Colonic mucosa (tissue), 4 donors: ENCODE measurements at regions not wholly inside any gene's neighbourhood (a gene's known extent, or its start where the extent isn't known, plus 50 kb on each side); places are given as distances from the start of the nearest gene placed in this dataset.

Experiments
- DNase-seq: peaks from one replicate; pipeline ENCODE4 v3.0.0-alpha.2; 2020
- H3K27ac ChIP-seq: fragments of 200-600 bp; one replicate; pipeline ENCODE4 v1.8.0; 2021
- H3K27me3 ChIP-seq: fragments of 200-600 bp; one replicate; pipeline ENCODE4 v1.8.0; 2021
- H3K36me3 ChIP-seq: fragments of 200-600 bp; one replicate; pipeline ENCODE4 v1.8.0; 2021
- H3K4me1 ChIP-seq: fragments of 200-600 bp; one replicate; pipeline ENCODE4 v1.8.0; 2021; ENCODE audit warnings: mild to moderate bottlenecking
- H3K4me3 ChIP-seq: fragments of 200-600 bp; one replicate; pipeline ENCODE4 v1.8.0; 2021
- H3K9ac ChIP-seq, 2 donors: one replicate each; pipeline ENCODE4 v1.7.0; 2013; ENCODE audit warnings: control low read depth in 2 of 2, low read depth in 2 of 2, low read length in 2 of 2
- H3K9me3 ChIP-seq: fragments of 200-600 bp; one replicate; pipeline ENCODE4 v1.8.0; 2021
- CTCF ChIP-seq: fragments of 200-600 bp; IDR thresholded peaks from one replicate; pipeline ENCODE4 v1.8.0; 2022; ENCODE audit warnings: antibody characterized with exemption, mild to moderate bottlenecking
- intact Hi-C: fragments of 100-400 bp; cut with DNase I; formaldehyde crosslinking; loops from one replicate; pipeline ENCODE4 v1.14.1; 2022
- donor health status: healthy.
- donor health status: DM: no; HTN: no; CAD: no.
- donor health status: DM: no; HTN: no; CAD: no.

DNA sequence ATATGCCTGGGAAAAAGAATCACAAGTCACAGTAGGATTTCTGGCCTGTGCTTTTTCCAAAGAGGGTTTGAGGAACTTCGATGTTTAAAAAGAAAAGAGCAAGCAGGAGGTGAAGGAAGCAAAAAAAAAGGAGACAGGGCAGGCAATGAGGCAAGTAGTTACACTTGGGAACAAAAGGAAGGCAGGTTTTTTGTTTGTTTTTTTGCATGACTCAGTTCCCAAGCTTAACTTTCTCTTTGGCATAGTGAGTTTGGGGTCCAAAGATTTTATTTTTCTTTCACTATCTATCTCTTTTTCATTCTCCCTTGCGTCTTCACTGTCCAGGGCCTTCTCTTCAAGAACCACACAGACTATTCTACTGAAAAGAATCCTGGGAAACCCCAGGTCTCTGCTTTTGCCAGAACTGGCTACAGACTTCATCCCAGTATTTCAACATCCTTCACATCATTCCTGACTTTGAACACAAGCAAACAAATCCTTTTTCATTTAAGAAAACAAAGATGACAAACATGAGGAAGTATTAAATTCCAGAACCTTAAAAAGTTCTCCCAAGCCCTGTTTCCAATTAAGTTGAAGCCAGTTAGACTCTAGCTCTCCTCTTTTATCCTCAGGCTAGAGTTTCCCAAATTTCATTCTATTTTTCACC is 210.7 kb upstream of the RND3 start:
- intact Hi-C loops, result no loop called here
- Histone ChIP-seq H3K36me3 (no peaks in the 10 kb centered on the region), H3K9ac (no peak overlapping the region), H3K9me3 (no peaks in the 10 kb centered on the region), H3K27ac (no peak overlapping the region), H3K27me3 (no peaks in the 10 kb centered on the region), H3K4me3 (no peak overlapping the region), H3K4me1 (no peaks in the 10 kb centered on the region)
- no peak for DNase-seq
- no peak for TF ChIP-seq CTCF

DNA sequence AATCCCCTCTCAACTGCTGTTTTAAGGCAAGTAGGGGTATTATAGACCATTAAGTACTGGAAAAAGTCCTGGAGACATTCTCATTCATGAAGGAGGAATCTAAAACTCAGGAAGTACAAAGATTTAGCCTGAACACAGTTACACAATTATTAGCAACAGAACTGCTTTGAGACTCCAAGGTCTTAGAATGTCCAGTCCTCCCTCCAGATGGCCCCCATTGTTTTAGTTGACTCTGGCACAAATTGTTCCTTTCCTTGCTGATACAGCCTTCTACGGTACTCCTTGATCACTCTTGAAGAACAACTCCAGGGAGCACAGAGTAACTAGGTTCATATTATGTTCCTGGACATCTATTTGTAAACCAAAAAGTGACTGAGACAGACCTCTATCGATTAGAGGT is 210.1 kb upstream of the RND3 start:
- no peak overlapping the region for H3K4me3 ChIP-seq
- TF ChIP-seq CTCF, result no peak
- H3K36me3 ChIP-seq, result no peaks in the 10 kb centered on the region
- DNase-seq, result no peak
- H3K9ac ChIP-seq, result no peak overlapping the region
- intact Hi-C loops, result no loop called here
- H3K27ac ChIP-seq, result no peak overlapping the region
- no peaks in the 10 kb centered on the region for H3K9me3 ChIP-seq
- H3K4me1 ChIP-seq, result no peaks in the 10 kb centered on the region
- no peaks in the 10 kb centered on the region for H3K27me3 ChIP-seq

- no peaks in the 10 kb centered on the region for H3K9me3 ChIP-seq
- intact Hi-C loops, result no loop called here
- no peak for DNase-seq
- TF ChIP-seq CTCF, result no peak
- no peak overlapping the region for H3K27ac ChIP-seq
- H3K9ac ChIP-seq, result no peak overlapping the region
- H3K27me3 ChIP-seq, result no peaks in the 10 kb centered on the region
- no peak overlapping the region for H3K4me3 ChIP-seq
- no peaks in the 10 kb centered on the region for H3K4me1 ChIP-seq
- no peaks in the 10 kb centered on the region for H3K36me3 ChIP-seq
These were observed 208.1 kb upstream of the RND3 start for GRCh38 chr2:150695451-150696135.

- DNase-seq, result no peak
- intact Hi-C loops, result no loop called here
These were observed 206.1 kb upstream of the RND3 start for GRCh38 chr2:150693556-150693955.

DNA sequence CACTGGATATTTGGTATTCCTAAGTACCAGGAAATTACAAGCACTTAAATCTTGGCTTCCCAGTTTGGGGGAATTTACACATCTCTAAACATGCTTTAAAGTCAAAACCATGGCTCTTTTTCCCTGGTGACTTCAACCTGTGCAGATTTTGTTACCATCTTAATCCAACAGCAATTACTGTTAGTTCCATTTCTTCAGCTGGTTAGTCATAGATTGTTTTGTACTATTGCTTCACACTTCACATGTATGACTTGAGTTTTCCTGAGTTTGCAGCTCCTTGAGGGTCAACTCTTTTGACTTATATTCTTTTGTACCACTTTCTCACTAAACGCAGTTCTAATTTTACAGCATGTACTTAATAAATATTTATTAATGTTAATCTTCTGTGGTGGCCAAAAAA is 203.4 kb upstream of the RND3 start:
- no peaks in the 10 kb centered on the region for H3K36me3 ChIP-seq
- H3K27me3 ChIP-seq, result no peaks in the 10 kb centered on the region
- H3K4me3 ChIP-seq, result no peak overlapping the region
- H3K9ac ChIP-seq, result no peak overlapping the region
- no peaks in the 10 kb centered on the region for H3K9me3 ChIP-seq
- no peak for DNase-seq
- intact Hi-C loops, result no loop called here
- no peaks in the 10 kb centered on the region for H3K4me1 ChIP-seq
- H3K27ac ChIP-seq, result no peak overlapping the region
- no peak for TF ChIP-seq CTCF

More at GRCh38 chr2:150693556-150693955, 206.1 kb upstream of the RND3 start:
- H3K9ac ChIP-seq, result no peak overlapping the region
- no peaks in the 10 kb centered on the region for H3K36me3 ChIP-seq
- no peak for TF ChIP-seq CTCF
- no peak overlapping the region for H3K4me3 ChIP-seq
- H3K4me1 ChIP-seq, result no peaks in the 10 kb centered on the region
- H3K27me3 ChIP-seq, result no peaks in the 10 kb centered on the region
- H3K9me3 ChIP-seq, result no peaks in the 10 kb centered on the region
- no peak overlapping the region for H3K27ac ChIP-seq
